ENCODE measurements at regions not wholly inside any gene's neighbourhood (a gene's known extent, or its start where the extent isn't known, plus 50 kb on each side); places are given as distances from the start of the nearest gene placed in this dataset.

DNA sequence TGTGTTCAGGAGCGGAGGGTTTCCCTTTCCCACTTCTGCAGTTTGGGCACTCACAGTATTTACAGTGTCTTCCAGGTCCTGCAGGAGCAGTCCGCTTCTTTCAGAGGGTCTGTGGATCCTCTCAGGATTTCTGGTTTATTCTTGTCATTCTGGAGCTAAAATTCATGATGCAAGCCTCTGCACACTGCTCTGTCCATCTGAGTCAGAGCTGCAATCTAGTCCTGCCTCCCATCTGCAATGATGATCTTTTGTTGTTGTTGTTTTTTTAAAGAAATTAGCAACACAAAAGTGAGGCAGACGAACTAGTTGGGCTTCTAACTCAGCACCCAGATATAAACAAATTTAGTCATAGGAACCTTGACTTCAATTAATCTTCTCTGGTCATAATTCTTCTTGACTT, 86.5 kb downstream of the DLEU7 start:
- no peak for DNase-seq
- Histone ChIP-seq H3K4me1 (peaks cover 5% of the 10 kb centered on the region; the same call in 1 of the 2 replicates), H3K9me3 (no peaks in the 10 kb centered on the region), H3K4me3 (ENCODE audit: low read depth, low read length) (no peak overlapping the region), H3K27me3 (no peaks in the 10 kb centered on the region), H3K36me3 (no peaks in the 10 kb centered on the region)
- TF ChIP-seq CTCF (IDR thresholded peaks at IDR 0.05; ENCODE audit: low read depth, low read length): no peak

DNA sequence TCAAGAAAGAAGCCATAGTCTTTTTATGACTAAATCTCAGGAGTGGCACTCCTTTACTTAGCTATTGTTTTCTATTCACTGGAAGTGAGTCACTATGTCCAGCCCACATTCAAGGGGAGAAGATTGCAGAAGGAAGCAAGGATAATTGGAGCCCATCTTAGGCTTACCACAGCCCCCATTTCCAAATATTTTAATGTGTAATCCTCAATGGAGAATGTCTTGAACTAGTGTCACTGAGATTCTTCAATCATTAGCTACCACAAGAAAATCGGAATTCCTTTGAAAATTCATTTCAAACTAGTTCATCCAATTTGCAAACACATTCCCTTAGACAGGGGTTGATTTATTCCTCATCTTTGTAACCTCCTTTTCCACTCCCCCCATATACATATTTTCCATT, 84.7 kb downstream of the DLEU7 start:
- TF ChIP-seq CTCF (IDR thresholded peaks at IDR 0.05; ENCODE audit: low read depth, low read length): no peak
- no peaks in the 10 kb centered on the region for H3K36me3 ChIP-seq

DNA sequence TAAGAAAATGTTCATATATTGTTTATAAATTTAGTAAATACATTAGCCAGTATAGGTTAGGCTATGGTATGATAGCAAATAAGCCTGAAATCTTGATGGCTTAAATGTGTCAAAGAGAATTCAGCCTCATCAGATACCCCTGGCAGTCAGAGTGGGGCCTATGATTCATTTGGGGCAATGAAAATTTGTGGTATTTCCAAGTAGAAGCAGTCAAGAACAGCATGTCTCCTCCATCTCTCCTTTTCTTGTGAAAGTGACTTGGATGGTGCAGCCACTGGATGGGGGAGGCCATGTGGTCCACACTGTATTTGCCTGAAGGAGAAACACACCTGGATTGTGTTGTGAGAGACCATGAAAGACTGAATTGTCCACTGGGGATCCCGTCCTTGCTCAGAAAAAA, 82.7 kb downstream of the DLEU7 start:
- H3K27me3 ChIP-seq: no peaks in the 10 kb centered on the region
- H3K9me3 ChIP-seq: no peaks in the 10 kb centered on the region
- no peak for DNase-seq
- H3K4me1 ChIP-seq: peaks cover 5% of the 10 kb centered on the region; the same call in 1 of the 2 replicates
- no peaks in the 10 kb centered on the region for H3K36me3 ChIP-seq
- TF ChIP-seq CTCF (IDR thresholded peaks at IDR 0.05; ENCODE audit: low read depth, low read length): no peak
- no peak overlapping the region for H3K4me3 ChIP-seq (ENCODE audit: low read depth, low read length)

More for the DNA sequence above, 84.7 kb downstream of the DLEU7 start:
- DNase-seq: no peak
- Histone ChIP-seq H3K4me3 (ENCODE audit: low read depth, low read length) (no peak overlapping the region), H3K27me3 (no peaks in the 10 kb centered on the region), H3K9me3 (no peaks in the 10 kb centered on the region), H3K4me1 (peaks cover 5% of the 10 kb centered on the region; the same call in 1 of the 2 replicates)

DNA sequence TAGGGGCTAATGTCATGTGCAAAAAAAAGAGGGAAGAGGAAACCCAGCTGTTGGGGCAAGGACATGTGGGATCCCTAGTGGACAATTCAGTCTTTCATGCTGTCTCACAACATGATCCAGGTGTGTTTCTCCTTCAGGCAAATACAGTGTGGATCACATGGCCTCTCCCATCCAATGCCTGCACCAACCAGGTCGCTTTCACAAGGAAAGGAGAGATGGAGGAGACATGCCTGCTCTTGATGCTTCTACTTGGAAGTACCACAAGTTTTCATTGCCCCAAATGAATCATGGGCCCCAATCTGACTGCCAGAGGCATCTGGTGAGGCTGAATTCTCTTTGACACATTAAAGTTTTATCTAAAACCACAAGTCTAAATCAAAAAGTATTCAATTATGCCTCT, 82.1 kb downstream of the DLEU7 start:
- DNase-seq: no peak
- no peaks in the 10 kb centered on the region for H3K4me1 ChIP-seq
- TF ChIP-seq CTCF (IDR thresholded peaks at IDR 0.05; ENCODE audit: low read depth, low read length): no peak
- H3K27me3 ChIP-seq: no peaks in the 10 kb centered on the region
- no peaks in the 10 kb centered on the region for H3K9me3 ChIP-seq
- no peaks in the 10 kb centered on the region for H3K36me3 ChIP-seq
- no peak overlapping the region for H3K4me3 ChIP-seq (ENCODE audit: low read depth, low read length)

DNA sequence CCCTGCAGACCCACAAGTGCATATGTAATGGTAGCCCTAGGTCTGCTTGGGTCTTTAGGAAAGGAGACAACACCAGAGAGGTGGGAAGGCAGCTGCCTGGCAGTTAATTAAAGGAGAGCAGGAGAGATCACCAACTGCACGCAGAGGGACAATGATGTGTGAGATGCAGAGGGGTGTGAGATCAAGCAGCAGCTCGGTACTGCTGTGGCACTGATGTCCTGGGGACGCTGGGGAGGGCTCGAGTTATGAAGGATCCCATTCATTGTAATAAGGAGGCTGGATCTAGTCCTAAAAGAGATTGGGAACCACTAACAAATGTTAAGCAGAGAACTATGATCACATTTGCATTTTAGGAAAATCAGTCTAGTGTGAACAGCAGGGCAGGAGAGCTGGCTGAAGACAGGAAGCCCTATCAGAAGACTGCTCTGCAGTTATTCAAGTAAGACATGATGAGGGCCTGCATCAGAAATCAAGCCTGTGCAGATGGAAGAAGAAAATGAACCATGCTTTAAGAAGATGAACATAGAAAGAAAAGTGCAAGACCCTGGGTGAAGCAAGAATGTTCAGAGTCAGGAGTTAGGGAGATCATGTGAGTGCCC, 80.4 kb downstream of the DLEU7 start:
- no peak for DNase-seq
- no peak overlapping the region for H3K4me3 ChIP-seq (ENCODE audit: low read depth, low read length)
- H3K36me3 ChIP-seq: no peaks in the 10 kb centered on the region
- no peak for TF ChIP-seq CTCF (IDR thresholded peaks at IDR 0.05; ENCODE audit: low read depth, low read length)
- no peaks in the 10 kb centered on the region for H3K9me3 ChIP-seq
- H3K27me3 ChIP-seq: no peaks in the 10 kb centered on the region
- H3K4me1 ChIP-seq: no peaks in the 10 kb centered on the region

DNA sequence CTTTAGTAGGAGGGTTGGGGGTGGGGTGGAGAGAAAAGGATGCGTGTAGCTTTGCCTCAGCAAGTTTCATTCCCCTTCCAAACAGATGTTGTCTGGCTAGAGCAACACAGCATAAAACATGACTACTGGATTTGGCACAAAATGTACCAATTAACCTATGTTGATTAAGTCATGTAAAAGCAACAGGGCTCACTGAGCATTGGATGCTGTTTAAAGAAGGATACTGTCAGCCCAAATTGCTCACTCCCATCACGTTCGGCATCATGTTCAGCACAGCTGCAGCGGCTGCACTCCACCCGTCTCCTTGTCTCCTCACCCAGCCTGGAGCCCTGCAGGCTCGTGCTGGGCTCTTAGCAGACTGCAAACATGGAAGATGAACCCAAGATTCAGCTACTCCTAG, 77.5 kb downstream of the DLEU7 start:
- H3K36me3 ChIP-seq: no peaks in the 10 kb centered on the region
- H3K4me1 ChIP-seq: no peaks in the 10 kb centered on the region
- H3K9me3 ChIP-seq: no peaks in the 10 kb centered on the region
- TF ChIP-seq CTCF (IDR thresholded peaks at IDR 0.05; ENCODE audit: low read depth, low read length): no peak
- H3K27me3 ChIP-seq: no peaks in the 10 kb centered on the region
- DNase-seq: no peak
- H3K4me3 ChIP-seq (ENCODE audit: low read depth, low read length): no peak overlapping the region
